ENCODE measurements at regions not wholly inside any gene's neighbourhood (a gene's known extent, or its start where the extent isn't known, plus 50 kb on each side); places are given as distances from the start of the nearest gene placed in this dataset.

DNA sequence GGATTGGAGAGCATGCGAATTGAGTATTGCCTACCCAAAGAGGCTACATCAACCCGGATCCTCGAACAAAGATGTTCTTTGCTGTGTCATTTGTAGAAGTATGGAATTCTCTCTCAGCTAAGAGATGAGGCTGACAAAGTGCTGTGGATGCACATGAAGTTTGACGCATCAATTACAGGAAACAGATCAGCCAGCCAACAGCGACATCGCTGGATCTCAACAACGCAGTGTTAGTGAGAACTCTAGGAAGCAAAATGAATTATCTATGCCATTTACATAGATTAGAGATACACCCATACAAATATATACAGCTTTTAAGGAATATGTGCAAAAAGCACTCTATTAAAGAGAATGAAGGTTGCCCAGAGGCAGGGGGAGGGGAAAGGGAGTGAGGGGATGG, 160.6 kb upstream of the RGMA start:
- DNase-seq, result no peak

DNA sequence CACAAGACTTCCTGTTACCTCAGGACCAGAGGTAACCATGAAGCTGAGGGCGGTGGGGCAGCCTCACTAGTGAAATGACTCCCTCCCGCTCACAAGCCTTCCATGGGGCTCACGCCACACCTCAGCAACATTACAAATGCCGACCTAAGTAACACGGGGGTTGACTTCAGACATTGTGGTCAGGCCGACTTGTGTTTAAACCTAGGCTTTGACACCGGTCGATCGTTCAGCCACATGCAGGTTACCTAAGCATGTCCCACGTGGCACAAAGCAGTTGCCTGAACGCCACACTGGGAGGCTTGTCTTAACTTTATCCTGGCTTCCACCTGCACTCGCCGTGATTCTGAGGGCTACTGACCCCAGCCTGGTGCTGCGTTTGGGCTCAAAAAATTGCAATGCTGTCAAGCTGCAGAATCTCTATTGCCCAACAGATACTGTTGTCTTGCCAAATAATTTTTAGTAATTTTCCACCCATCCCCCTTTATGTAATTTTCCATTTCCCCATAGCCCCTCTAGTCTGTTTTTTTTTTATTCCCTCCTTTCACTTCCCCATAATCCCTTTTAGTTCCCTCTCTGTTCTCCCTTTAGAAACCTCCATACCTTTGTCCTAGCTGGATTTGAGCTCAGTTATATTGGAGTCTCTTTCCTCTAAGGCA, 158.6 kb upstream of the RGMA start:
- no peak for DNase-seq

DNA sequence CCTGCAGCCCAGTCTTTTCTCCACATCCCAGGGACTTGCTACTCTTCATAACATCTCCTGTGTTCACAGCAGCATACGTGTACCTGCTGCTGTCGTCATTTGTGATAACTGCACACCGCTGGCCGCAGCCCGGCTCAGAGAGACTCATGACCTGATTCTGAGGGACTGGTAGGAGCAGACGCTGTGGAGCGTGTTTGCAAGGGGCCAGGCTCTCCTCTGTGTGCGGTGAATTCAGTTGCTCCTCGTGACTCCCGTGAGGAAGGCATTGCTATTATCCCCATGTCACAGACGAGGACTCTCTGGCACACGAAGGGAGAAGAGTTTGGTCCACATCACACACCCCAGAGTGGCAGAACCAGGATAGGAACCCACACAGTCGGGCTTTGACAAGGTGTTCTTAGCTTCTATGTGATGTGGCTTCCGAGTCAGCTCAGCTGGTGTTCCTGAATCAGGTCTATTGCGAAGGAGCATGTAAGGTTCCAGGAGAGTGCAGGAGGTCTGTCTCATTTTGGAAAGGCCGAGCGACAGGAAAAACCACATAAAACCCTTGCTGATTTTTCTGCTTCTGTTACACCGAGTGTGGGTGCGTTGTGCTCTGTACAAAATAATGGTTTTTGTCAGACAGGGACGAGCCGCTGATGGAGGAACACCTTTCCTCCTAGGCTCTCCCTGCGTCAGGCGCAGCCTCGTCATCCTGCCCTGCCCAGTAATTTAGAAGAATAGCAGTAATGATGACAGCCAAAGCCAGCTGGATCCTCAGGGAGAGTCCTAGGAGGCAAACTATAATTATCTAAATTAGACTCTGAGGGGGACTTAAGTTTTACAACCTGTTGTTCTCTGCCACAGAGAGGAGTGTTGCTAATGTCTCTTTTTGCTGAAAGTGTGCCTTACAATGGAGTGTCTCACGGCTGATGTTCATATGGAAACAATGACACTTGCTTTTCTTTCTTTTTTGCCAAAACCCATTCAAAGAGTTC, 157.5 kb upstream of the RGMA start:
- no peak for DNase-seq

DNA sequence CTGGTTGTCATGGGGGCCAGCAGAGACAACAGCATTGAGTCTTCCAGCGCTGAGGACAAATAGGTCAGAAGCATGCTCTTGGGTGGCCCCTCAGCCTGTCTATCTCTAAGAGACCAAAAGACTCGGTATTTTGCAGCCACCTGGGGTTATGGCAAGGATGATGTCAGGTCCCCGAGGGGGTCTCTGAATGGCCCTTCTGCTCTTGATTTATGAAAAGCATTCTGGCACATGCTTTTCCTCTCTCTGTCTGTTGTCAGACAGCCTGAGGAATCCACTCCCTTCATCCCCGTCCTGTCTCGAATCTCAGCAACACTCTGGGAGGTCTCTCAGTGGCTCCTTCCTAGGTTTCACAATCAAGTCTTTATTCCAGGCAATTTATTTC, 156.6 kb upstream of the RGMA start:
- no peak for DNase-seq

DNA sequence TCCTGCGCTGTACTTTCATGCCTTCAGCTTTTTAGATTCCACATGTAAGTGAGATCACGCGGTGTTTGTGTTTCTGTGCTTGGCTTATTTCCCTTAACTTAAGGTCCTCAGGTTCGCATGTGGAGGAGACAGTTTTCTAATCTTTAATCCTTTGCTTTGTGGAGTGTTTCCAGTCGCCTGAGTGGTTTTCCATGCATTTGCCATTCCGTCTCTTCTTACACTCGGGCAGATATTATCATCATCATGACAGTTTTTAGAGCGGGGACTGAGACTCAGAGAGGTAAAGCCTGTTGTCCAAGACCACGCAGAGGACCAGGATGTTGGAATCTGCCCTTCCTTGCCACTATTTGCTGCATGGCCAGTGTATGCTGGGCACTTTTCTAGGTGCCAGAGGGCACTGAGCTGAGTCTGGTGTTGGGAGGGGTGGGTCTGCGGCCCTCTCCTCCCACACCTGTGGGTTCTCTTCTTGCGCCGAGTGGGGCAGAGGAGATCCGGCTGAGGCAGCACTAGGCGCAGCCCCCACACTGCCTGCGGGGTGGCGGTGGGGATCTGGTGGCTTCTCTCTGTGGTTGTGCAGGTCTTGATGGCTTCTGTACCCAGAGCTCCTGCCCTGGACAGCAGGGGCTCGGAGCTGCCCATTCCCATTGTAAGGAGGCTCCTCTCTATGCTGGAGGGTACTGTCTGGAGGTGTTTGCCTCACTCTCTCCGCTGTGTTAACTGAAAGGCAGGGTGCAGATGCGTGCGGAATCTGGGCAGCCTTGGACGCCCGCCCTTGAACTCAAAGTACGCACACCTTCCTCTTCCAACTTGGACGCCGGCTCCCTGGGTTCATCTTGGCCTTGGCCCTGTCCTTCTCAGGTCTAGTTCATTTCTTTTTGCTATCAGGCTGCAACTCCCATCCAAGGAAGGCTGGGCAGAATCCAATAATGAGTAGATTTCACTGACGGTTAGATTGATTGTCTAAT, 156.0 kb upstream of the RGMA start:
- no peak for DNase-seq

DNA sequence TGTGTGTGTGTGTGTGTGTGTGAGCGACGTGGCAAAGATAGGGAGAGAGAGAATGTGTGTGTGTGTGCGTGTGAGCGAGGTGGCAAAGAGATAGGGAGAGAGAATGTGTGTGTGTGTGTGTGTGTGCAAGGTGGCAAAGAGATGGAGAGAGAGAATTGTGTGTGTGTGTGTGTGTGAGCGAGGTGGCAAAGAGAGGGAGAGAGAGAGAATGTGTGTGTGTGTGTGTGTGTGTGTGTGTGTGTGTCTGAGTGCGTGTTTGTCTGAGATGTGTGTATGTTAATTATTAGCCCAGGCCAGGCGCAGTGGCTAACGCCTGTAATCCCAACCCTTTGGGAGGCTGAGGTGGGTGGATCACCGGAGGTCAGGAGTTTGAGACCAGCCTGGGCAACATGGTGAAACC, 154.6 kb upstream of the RGMA start:
- DNase-seq, result no peak

DNA sequence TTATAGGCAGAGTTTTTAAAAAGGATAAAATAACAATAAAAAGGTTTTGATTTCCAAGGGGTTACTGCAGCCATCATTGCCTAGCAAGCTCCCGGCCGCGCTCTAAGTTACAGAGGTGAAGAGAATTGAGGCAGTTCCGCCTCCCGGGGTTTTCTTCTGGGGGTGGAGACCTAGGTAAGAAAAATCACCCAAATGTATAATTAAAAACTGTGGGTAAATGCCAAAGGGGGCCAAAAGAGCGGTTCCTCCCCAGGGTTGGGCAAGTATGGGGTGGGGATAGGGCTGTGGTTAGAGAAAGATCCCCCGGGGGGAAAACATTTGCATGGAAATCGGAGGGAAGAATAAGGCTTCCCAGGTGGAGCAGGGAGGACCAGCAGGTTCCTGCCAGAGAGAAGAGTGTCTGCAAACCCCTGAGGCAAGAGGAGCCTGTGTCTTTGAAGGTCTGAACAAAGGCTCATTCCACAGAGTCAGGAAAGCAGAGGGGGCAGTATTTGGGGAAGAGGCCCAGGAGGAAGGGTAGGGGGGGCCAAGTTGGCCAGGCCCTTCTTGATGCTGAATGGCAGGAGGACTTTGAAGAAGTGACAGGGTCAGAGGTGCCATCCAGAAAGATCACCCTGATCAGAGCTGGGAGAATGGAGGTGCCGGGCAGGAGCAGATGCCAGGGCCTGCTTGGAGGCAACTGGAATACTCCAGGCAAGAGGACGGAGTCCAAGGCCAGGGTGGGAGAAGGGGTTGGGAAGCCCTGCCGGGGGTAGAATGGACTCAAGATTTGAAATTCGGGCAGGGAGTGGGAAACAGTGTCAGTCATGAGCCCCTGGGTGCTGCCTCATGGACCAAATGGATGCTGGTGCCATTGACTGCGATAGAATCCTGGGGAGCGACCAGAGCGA, 152.9 kb upstream of the RGMA start:
- DNase-seq, result no peak

DNA sequence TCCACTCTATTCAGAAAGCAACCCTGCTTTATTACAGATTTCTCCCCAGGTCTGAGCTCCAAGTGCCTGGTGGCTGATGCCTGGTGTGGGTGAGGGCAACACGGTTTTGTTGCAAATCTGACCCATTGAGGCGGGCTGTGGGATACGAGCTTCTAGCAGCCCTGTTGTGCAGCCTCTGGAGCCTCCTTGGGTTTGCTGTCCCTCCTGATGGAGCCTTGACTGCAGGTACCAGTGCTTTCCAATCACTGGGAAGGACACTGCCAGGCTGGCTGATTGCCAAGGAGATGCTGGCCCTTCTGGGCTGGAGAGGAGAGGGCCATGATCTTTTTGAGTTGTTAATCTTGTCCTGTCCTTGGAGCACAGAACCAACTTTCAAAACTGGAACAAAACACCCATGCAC, 151.0 kb upstream of the RGMA start:
- DNase-seq, result no peak

DNA sequence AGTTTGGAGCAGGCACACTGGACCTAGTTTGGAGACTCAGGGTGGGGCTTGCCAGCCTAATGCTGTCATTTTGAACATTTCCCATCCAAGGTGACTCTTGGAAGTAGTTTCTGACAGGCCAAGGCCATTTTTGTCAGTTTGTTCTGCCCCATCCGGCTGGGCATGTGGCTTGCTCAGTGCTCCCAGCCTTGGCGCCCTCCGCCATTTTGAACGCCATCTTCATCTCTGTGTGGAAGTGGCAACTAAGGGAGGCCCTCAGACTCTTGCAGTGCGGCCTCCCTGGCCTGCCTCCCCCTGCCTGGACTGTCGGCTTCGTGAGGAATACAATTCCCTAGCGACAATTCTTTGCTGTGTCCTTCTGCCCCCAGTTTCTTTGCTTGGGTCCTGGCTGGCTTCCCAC, 150.6 kb upstream of the RGMA start:
- DNase-seq, result no peak

DNA sequence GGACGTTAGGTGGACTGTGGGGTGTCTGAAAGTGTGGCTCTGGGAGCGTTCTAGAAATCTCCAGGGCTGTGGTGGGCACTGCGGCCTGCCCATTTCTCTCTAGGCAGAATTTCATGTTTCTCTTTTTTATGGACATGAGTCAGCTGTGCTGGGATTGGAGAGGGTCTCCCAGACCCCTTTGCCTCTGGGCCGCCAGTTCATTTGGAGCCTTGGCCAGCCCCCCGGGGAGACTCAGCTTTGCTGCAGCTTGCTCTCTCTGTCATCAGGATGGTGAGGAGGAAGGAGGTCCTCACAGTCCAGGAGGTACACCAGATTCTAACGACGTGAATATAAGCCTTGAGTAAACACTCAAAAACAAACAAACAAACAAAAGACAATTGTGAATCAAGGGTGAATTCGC, 149.6 kb upstream of the RGMA start:
- no peak for DNase-seq

DNA sequence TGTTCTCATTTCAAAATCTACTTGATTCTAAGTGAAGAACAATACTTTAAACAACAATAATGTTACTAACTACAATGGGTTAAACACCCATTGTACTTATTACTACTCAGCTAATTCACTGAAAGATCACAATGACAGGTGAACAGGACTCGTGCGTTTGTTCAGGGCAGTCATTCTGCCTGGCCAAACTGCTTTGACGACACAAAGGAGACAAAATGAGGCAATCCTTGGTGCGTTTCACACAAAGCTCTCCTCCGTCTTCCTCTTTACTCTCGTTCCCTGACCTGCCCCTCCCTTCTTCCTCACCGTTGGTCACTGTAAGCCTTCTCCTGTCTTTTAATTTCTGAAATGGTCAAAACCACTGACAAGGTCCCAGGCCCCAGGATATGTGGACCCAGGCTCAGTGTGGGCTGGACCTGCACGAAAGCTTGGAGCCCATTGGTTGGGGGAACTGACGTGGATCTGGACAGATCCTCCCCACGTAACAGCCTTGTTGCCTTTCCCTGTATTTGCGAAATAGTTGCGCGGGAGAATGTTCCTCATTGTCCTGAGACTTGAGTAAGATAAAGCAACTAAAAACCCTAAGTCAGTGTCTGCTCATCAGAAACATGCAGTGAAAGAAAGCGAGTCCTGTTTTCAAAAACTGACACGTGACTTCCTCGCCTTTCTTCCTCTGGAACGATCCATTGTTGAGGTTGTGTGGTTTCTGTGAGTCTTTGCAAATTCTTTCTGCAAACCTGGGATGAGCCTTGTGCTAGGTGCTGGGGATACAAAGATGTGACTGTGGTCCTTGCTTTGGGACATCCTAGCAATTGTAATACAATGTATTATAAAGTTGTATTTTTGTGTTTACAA, 147.1 kb upstream of the RGMA start:
- no peak for DNase-seq

DNA sequence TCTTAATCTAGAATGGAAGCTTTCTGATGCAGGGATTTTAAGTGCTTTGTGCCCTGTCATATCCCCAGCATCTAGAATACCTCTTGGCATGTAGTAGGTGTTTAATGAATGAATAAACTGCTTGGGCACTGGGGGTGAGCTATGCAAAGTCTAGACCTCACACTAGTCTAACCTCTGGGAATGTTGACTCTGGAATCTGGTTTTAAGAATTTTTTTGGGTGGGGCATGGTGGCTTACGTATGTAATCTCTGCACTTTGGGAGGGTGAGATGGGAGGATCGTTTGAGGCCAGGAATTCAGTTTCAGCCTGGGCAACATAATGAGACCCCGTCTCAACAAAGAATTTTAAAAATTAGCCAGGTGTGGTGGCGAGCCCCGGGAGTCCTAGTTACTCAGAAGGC, 146.3 kb upstream of the RGMA start:
- no peak for DNase-seq

DNA sequence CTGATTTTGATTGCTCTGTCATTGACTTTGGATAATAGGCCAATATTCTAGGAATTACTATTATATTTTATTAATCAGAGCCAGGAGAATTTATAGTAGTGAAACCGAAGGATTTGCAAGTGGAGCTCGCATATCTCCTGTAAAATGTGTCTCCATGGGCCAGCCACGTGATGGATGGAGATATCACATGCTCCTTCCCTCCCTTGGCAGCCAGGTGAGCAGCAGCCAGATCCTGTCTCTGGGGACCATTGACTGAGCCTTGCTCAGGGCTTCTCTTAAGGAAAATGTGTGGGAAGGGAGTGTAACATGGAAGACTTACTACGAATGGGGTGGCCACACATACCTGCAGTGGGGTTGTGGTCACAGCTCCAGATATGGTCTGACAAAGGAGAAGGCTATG, 144.7 kb upstream of the RGMA start:
- no peak for DNase-seq

DNA sequence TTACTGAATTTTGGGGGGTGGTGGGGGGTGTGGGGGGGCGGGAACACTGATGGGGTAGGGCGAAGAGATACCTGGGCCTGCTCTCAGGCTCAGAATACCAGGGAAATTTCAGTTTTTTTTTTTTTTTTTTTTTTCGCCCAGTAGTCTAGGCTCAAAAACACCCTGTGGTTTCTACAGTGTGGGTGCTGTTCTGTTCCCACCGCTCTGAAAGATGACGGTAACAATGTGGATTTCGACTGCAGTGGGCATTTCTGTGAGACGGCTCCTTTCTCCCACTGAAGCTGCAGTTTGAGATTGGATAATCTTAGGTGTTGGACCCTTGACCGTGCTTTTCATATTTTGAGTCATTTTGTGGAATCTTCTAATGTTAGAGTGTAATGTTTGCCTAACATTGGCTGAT, 143.8 kb upstream of the RGMA start:
- DNase-seq, result no peak

DNA sequence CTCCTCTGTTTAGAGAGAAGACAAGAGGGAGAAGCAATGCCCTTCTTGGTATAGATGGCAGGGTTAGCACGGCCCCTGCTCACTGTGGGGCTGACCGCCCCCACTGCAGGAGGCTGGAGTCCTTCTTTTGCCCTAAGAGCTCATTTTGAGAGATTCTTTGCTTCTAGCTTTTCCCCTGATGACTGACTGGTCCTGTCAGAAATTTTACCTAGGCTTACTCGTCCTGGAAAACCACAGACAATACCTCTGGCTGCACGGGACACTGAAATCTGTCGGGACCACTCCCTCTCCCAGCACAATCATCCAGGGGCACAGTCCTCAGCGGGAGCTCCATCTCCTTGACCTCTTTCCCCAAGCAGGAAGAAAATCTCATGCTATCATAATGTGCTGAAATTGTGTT, 143.0 kb upstream of the RGMA start:
- DNase-seq, result no peak

DNA sequence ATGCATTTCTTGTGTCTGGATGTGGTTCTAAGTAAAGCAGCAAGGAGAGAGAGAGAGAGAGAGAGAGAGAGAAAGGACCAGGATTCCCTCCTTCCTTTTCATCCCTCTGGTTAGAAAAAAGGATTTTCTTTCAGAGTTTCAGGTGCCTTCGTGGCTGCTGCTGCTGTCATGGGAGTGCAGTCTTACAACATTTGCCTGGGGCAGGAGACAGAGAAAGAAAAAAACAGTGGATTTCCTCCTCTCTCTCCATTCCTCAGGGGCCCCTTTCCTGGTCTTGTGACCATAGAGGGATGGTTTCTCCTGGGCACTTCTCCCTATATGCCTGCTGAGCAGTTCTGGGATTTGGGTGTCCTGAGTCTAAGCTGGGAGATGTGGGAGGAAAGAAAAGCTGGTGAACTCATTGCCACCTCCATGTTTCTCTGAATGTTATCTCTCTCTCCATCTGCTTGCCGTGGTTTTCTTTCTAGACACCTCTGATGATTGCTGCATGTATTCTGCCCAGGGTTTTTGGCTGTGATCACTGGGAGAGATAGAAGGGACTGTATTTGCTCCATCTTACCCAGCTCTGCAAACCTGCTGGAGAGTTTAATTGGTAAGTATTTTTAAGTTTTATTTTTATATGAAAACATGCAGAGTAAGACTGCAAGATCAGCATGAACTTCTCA, 142.4 kb upstream of the RGMA start:
- DNase-seq, result no peak

DNA sequence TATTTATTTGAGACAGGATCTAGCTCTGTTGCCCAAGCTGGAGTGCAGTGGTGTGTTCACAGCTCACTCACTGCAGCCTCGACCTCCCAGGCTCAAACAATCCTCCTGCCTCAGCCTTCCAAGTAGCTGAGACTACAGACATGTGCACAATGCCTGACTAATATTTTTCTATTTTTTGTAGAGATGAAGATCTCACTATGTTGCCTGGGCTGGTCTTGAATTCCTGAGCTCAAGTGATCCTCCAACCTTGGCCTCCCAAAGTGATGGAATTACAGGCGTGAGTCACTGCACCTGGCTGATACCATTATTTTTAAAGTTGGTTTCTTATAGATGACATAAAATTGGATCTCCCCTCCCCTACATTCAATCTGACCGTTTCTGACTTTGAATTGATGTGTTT, 139.5 kb upstream of the RGMA start:
- no peak for DNase-seq

DNA sequence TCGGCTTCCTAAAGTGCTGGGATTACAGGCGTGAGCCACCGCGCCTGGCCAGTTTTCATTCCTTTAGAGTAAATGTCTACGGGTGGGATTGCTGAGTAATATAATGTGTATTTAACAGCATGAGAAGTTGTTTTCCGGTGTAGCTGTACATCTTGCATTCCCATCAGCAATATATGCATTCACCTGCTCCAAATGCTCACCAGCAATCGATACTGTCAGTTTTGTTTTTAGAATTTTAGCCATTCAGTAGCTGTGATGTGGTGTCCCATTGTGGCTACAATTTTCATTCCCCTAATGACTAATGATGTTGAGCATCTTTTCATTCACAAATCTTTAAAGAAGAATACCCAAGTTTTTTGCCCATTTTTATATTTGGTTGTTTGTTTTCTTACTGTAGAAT, 134.8 kb upstream of the RGMA start:
- no peak for DNase-seq

DNA sequence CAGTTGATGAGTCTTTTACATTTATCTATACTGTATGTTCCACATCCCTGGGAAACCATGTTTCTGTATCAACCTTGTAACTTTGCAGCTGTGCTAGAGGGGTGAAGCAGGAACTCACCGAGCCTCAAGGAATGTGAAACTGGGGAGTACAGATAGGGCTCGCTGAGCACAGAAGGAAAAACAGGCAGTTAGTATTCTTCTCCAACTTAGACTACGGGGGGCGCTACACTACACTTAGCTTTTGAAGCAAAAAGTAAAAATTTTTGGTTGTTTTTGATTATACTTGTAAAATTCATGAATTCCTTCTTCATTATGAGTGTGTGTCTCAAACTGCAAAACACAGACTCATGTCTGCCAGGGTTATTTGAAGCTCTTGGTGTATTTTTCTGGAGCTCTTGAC, 132.7 kb upstream of the RGMA start:
- DNase-seq, result no peak

DNA sequence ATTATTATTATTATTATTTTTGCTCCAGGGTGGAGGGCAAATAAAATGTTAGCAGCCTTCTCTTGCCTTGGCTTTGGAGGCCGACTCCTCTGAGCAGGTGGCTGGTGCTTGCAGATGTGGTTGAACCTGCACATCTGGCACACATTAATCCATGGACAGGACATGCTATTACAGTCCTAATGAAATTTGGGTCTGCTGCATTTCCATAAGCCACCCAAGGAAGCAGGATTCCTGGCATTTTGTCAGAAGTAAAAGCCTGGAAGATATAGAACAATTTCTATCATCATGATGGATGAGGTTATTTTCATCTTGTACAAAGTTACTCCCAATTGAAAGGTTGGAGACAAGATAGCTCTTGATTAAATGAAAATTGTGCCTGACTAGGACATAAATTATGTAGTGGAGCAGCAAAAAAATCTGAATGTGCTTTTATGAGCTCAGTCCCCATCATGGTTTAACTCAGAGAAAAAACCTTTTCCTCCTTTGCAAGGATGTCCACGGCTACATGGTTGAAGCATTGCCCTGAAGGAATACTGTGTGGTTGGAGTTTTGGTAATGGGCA, 130.9 kb upstream of the RGMA start:
- DNase-seq, result no peak

All from 8988T (cell line).